Thyroid gland (tissue), 4 donors: ENCODE measurements at regions not wholly inside any gene's neighbourhood (a gene's known extent, or its start where the extent isn't known, plus 50 kb on each side); places are given as distances from the start of the nearest gene placed in this dataset.

Experiments
- CTCF ChIP-seq, 6 experiments: fragments of 200-600 bp in 3 of 6; fragments of 450-650 bp in 3 of 6; sonication (generic) in 3 of 6; IDR thresholded peaks; one replicate each; pipeline ENCODE4 v1.5.1; 2016 to 2019; ENCODE audit warnings: antibody characterized with exemption in 6 of 6, mild to moderate bottlenecking in 2 of 6, inconsistent platforms in 1 of 6, moderate library complexity in 1 of 6
- POLR2A ChIP-seq, 2 donors: fragments of 450-650 bp; IDR thresholded peaks; one replicate each; pipeline ENCODE4 v1.6.1; 2017; ENCODE audit warnings: antibody characterized with exemption in 2 of 2, mild to moderate bottlenecking in 2 of 2, moderate library complexity in 1 of 2

- TF ChIP-seq CTCF (IDR thresholded peaks at IDR 0.05) (no peak), POLR2A (IDR thresholded peaks at IDR 0.05) (no peak)
Measured at GRCh38 chr11:19441752-19442553, 201.2 kb upstream of the E2F8 start.
